ENCODE measurements at regions not wholly inside any gene's neighbourhood (a gene's known extent, or its start where the extent isn't known, plus 50 kb on each side); places are given as distances from the start of the nearest gene placed in this dataset.

- Histone ChIP-seq H3K4me2 (no peak overlapping the region), H3K9me2 (no peaks in the 10 kb centered on the region), H3K9me3 (no peaks in the 10 kb centered on the region), H3F3A (replicated peaks; ENCODE audit: insufficient read depth) (no peaks in the 10 kb centered on the region), H3K36me3 (replicated peaks in 1 of 2; ENCODE audit: control insufficient read depth in 1 of 2, insufficient read depth in 2 of 2, low read length in 1 of 2) (no peaks in the 10 kb centered on the region), H3K4me1 (ENCODE audit: control insufficient read depth in 1 of 2, insufficient read depth in 2 of 2, low read depth in 1 of 2, low read length in 1 of 2) (peaks cover 0 to 22% of the 10 kb centered on the region in 2 experiments; a peak in 1 of 4 replicates), H3K9ac (no peak overlapping the region), H2AFZ (ENCODE audit: low read depth) (no peak overlapping the region), H3K4me3 (ENCODE audit: low read depth in 2 of 2, low read length in 1 of 2) (no peak overlapping the region), H4K20me1 (ENCODE audit: insufficient read depth) (no peaks in the 10 kb centered on the region), H3K27ac (ENCODE audit: low read depth in 2 of 2, low read length in 1 of 2) (no peak overlapping the region), H3K79me2 (ENCODE audit: insufficient read depth) (no peaks in the 10 kb centered on the region), H3K27me3 (ENCODE audit: insufficient read depth) (no peaks in the 10 kb centered on the region)
- DNase-seq: no peak
- 53% methylated on average over 6 of the region's 9 CpGs for WGBS (ENCODE audit: low lambda C conversion rate)
- no peak for TF ChIP-seq JUND (IDR thresholded peaks at IDR 0.05)
- TF ChIP-seq MXI1 (IDR thresholded peaks at IDR 0.05; ENCODE audit: low read depth, low read length): no peak
- no peak for TF ChIP-seq YY1 (IDR thresholded peaks at IDR 0.05; ENCODE audit: low read depth)
- TF ChIP-seq CHD2 (IDR thresholded peaks at IDR 0.05; ENCODE audit: low read length, partially characterized antibody): no peak
- TF ChIP-seq CTCF (IDR thresholded peaks at IDR 0.05): no peak
- no peak for TF ChIP-seq RAD21 (IDR thresholded peaks at IDR 0.05; ENCODE audit: low read length)
- no peak for TF ChIP-seq NFIC (IDR thresholded peaks at IDR 0.05; ENCODE audit: borderline replicate concordance)
- no peak for TF ChIP-seq SIN3A (IDR thresholded peaks at IDR 0.05; ENCODE audit: borderline replicate concordance, low read depth, low read length)
- no peak for TF ChIP-seq EP300 (IDR thresholded peaks at IDR 0.05; ENCODE audit: borderline replicate concordance in 1 of 2, low read depth in 1 of 2, low read length in 1 of 2)
- no peak for TF ChIP-seq ELF1 (IDR thresholded peaks at IDR 0.05)
- no peak for TF ChIP-seq POLR2AphosphoS5 (IDR thresholded peaks at IDR 0.05; ENCODE audit: low read depth, low read length)
- no peak for TF ChIP-seq IRF3 (IDR thresholded peaks at IDR 0.05; ENCODE audit: low read depth, low read length)
- TF ChIP-seq FOSL2 (IDR thresholded peaks at IDR 0.05; ENCODE audit: borderline replicate concordance, low read depth): no peak
- ChIA-PET POLR2A (no interaction called here), CTCF (no interaction called here)
Measured at GRCh38 chr10:133000648-133001047, 58.3 kb upstream of the CFAP46 start.

GRCh38 chr10:132997517-132998265 is 55.3 kb upstream of the CFAP46 start:
- TF ChIP-seq GATA2 (CRISPR knock-in tag; IDR thresholded peaks at IDR 0.05) (no peak), TEAD4 (IDR thresholded peaks at IDR 0.05; ENCODE audit: borderline replicate concordance, insufficient read depth) (no peak), SIN3A (IDR thresholded peaks at IDR 0.05; ENCODE audit: borderline replicate concordance, low read depth, low read length) (no peak), RAD21 (IDR thresholded peaks at IDR 0.05; ENCODE audit: low read length) (no peak)
- 59% methylated on average over 22 of the region's 22 CpGs for WGBS (ENCODE audit: low lambda C conversion rate)
- Histone ChIP-seq H3K36me3 (replicated peaks in 1 of 2; ENCODE audit: control insufficient read depth in 1 of 2, insufficient read depth in 2 of 2, low read length in 1 of 2) (no peaks in the 10 kb centered on the region), H3F3A (replicated peaks; ENCODE audit: insufficient read depth) (no peaks in the 10 kb centered on the region), H3K4me2 (no peak overlapping the region), H3K9me2 (no peaks in the 10 kb centered on the region), H3K79me2 (ENCODE audit: insufficient read depth) (no peaks in the 10 kb centered on the region), H3K4me3 (ENCODE audit: low read depth in 2 of 2, low read length in 1 of 2) (no peak overlapping the region), H4K20me1 (ENCODE audit: insufficient read depth) (no peaks in the 10 kb centered on the region), H3K4me1 (ENCODE audit: control insufficient read depth in 1 of 2, insufficient read depth in 2 of 2, low read depth in 1 of 2, low read length in 1 of 2) (peaks cover 0 to 24% of the 10 kb centered on the region in 2 experiments; a peak in 1 of 4 replicates), H3K27me3 (ENCODE audit: insufficient read depth) (no peaks in the 10 kb centered on the region), H3K9ac (no peak overlapping the region), H3K9me3 (no peaks in the 10 kb centered on the region), H2AFZ (ENCODE audit: low read depth) (no peak overlapping the region), H3K27ac (ENCODE audit: low read depth in 2 of 2, low read length in 1 of 2) (no peak overlapping the region)
- POLR2A ChIA-PET: no interaction called here
- DNase-seq: no peak
- CTCF ChIA-PET: interaction anchor here (1.4 kb wide), 1 partner anchor 10 kb away, joined by 3 read pairs; no protein-coding TSS in a partner anchor

Data from SK-N-SH (cell line).